Breast epithelium (tissue), 4 donors: ENCODE measurements at regions not wholly inside any gene's neighbourhood (a gene's known extent, or its start where the extent isn't known, plus 50 kb on each side); places are given as distances from the start of the nearest gene placed in this dataset.
"Not testable (repeated sequence)": the region's sequence is repeated elsewhere in the genome, so short reads cannot be mapped to it uniquely, and the experiment has no call there.

Experiments
- DNase-seq, 2 donors: peaks; one replicate each; pipeline ENCODE4 v3.0.0-alpha.2; 2019; ENCODE audit warnings: low spot score in 2 of 2
- H3K27ac ChIP-seq, 2 donors: fragments of 200-600 bp; sonication (generic) in 1 of 2; one replicate each; pipeline ENCODE4 v1.5.1; 2016 to 2019; ENCODE audit warnings: mild to moderate bottlenecking in 1 of 2
- H3K27me3 ChIP-seq, 2 donors: fragments of 200-600 bp; sonication (generic) in 1 of 2; one replicate each; pipeline versions ENCODE4 v1.5.1 to v1.6.0; 2017 to 2019; ENCODE audit warnings: control low read depth in 1 of 2, mild to moderate bottlenecking in 1 of 2
- H3K36me3 ChIP-seq: fragments of 200-600 bp; one replicate; pipeline ENCODE4 v1.5.1; 2019
- H3K4me1 ChIP-seq, 2 donors: fragments of 200-600 bp; sonication (generic); one replicate each; pipeline ENCODE4 v1.5.1; 2016 to 2019; ENCODE audit warnings: control low read depth in 1 of 2
- H3K4me3 ChIP-seq, 3 donors: fragments of 200-600 bp; sonication (generic); 1 replicate in 2 of 3; 2 replicates in 1 of 3; pipeline ENCODE4 v1.5.1; 2016 to 2019; ENCODE audit warnings: mild to moderate bottlenecking in 3 of 3, moderate library complexity in 2 of 3
- H3K9me3 ChIP-seq, 2 donors: fragments of 200-600 bp; sonication (generic) in 1 of 2; one replicate each; pipeline ENCODE4 v1.5.1; 2016 to 2019; ENCODE audit warnings: control low read depth in 1 of 2
- CTCF ChIP-seq, 3 donors: fragments of 450-650 bp; IDR thresholded peaks; one replicate each; pipeline ENCODE4 v1.5.1; 2016 to 2017; ENCODE audit warnings: antibody characterized with exemption in 3 of 3, mild to moderate bottlenecking in 3 of 3, moderate library complexity in 3 of 3
- POLR2A ChIP-seq: fragments of 450-650 bp; IDR thresholded peaks from one replicate; pipeline ENCODE4 v1.6.1; 2016; ENCODE audit warnings: antibody characterized with exemption, mild to moderate bottlenecking, moderate library complexity
- POLR2AphosphoS5 ChIP-seq, 3 donors: sonication (generic); formaldehyde crosslinking; IDR thresholded peaks; one replicate each; pipeline ENCODE4 v1.6.1; 2017; ENCODE audit warnings: antibody characterized with exemption in 3 of 3
- intact Hi-C: fragments of 100-400 bp; cut with DNase I; formaldehyde crosslinking; loops from one replicate; pipeline ENCODE4 v1.15.1; 2023; ENCODE audit warnings: low total_unique reads

- no peak overlapping the region for H3K4me3 ChIP-seq
- H3K9me3 ChIP-seq, result no peaks in the 10 kb centered on the region
- no peaks in the 10 kb centered on the region for H3K27me3 ChIP-seq
- DNase-seq, result peak; percentile 47 to 55
- TF ChIP-seq POLR2A (no peak), POLR2AphosphoS5 (IDR thresholded peaks at IDR 0.05) (no peak), CTCF (IDR thresholded peaks at IDR 0.05) (no peak)
- intact Hi-C loops, result no loop called here
- peak overlapping the region; percentile 22 to 42 for H3K27ac ChIP-seq
- no peaks in the 10 kb centered on the region for H3K36me3 ChIP-seq
- no peaks in the 10 kb centered on the region for H3K4me1 ChIP-seq
These were observed 64.9 kb downstream of the SMIM38 start for GRCh38 chr11:69220561-69221051.

- H3K27ac ChIP-seq, result no peak overlapping the region
- no peaks in the 10 kb centered on the region for H3K36me3 ChIP-seq
- no peak for DNase-seq
- H3K27me3 ChIP-seq, result no peaks in the 10 kb centered on the region
- H3K4me1 ChIP-seq, result no peaks in the 10 kb centered on the region
- TF ChIP-seq POLR2AphosphoS5 (IDR thresholded peaks at IDR 0.05) (no peak), CTCF (IDR thresholded peaks at IDR 0.05) (no peak), POLR2A (no peak)
- intact Hi-C loops, result no loop called here
- H3K4me3 ChIP-seq, result no peak overlapping the region
- no peaks in the 10 kb centered on the region for H3K9me3 ChIP-seq
These were observed 65.4 kb downstream of the SMIM38 start for GRCh38 chr11:69221086-69221485.

GRCh38 chr11:69221636-69222035 is 65.9 kb downstream of the SMIM38 start:
- H3K27ac ChIP-seq, H3K4me3 ChIP-seq, H3K36me3 ChIP-seq, intact Hi-C loops, H3K9me3 ChIP-seq, H3K27me3 ChIP-seq, H3K4me1 ChIP-seq: not testable (repeated sequence)
- DNase-seq, result peak in 1 of 2 donors; percentile 34

GRCh38 chr11:69227271-69227670 is 66.7 kb upstream of the MYEOV start:
- Histone ChIP-seq H3K4me3 (no peak overlapping the region), H3K27ac (no peak overlapping the region), H3K4me1 (no peaks in the 10 kb centered on the region), H3K9me3 (no peaks in the 10 kb centered on the region), H3K27me3 (no peaks in the 10 kb centered on the region), H3K36me3 (no peaks in the 10 kb centered on the region)
- TF ChIP-seq POLR2AphosphoS5 (IDR thresholded peaks at IDR 0.05) (no peak), POLR2A (no peak), CTCF (IDR thresholded peaks at IDR 0.05) (no peak)
- peak in 1 of 2 donors; percentile 17 for DNase-seq
- intact Hi-C loops, result no loop called here

- H3K9me3 ChIP-seq, result no peaks in the 10 kb centered on the region
- intact Hi-C loops, result no loop called here
- peak in 1 of 2 donors; percentile 25 for DNase-seq
These were observed 64.4 kb upstream of the MYEOV start for GRCh38 chr11:69229511-69229910.

More at GRCh38 chr11:69229511-69229910, 64.4 kb upstream of the MYEOV start:
- TF ChIP-seq POLR2A (no peak), POLR2AphosphoS5 (IDR thresholded peaks at IDR 0.05) (no peak), CTCF (IDR thresholded peaks at IDR 0.05) (no peak)
- Histone ChIP-seq H3K4me3 (no peak overlapping the region), H3K27me3 (no peaks in the 10 kb centered on the region), H3K4me1 (no peaks in the 10 kb centered on the region), H3K36me3 (no peaks in the 10 kb centered on the region), H3K27ac (no peak overlapping the region)
